ENCODE measurements at regions not wholly inside any gene's neighbourhood (a gene's known extent, or its start where the extent isn't known, plus 50 kb on each side); places are given as distances from the start of the nearest gene placed in this dataset.

DNA sequence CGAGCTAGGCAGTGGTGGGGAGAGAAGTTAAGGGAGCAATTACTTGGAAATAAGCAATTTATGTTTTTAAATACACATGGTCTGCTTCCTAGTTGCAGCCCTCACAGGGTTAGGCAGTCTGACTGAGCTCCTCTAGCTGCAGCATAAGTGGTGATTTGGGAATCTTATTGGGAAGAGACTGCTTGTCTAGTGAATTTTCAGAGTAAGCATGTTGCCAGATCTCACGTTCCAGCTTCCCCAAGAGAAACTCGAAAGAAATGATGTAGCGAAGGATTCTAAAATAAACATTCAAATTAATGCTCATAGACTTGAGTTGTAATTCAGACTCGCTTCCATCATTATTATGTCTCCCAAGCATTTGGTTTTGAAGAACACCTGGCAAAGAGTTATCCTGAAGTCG, 440.2 kb downstream of the ATP23 start:
- Histone ChIP-seq H4K20me1 (ENCODE audit: insufficient read depth) (no peaks in the 10 kb centered on the region), H3K9me3 (no peaks in the 10 kb centered on the region), H3K4me2 (no peak overlapping the region), H3K9me2 (no peaks in the 10 kb centered on the region), H3K79me2 (ENCODE audit: insufficient read depth) (no peaks in the 10 kb centered on the region), H3K9ac (no peak overlapping the region), H3K4me1 (ENCODE audit: control insufficient read depth in 1 of 2, insufficient read depth in 2 of 2, low read depth in 1 of 2, low read length in 1 of 2) (peaks cover 0 to 8% of the 10 kb centered on the region in 2 experiments; a peak in 1 of 4 replicates), H3K4me3 (ENCODE audit: low read depth in 2 of 2, low read length in 1 of 2) (no peak overlapping the region), H3K36me3 (replicated peaks in 1 of 2; ENCODE audit: control insufficient read depth in 1 of 2, insufficient read depth in 2 of 2, low read length in 1 of 2) (no peaks in the 10 kb centered on the region), H3K27me3 (ENCODE audit: insufficient read depth) (no peaks in the 10 kb centered on the region), H2AFZ (ENCODE audit: low read depth) (no peak overlapping the region), H3F3A (replicated peaks; ENCODE audit: insufficient read depth) (peaks cover 2% of the 10 kb centered on the region), H3K27ac (ENCODE audit: low read depth in 2 of 2, low read length in 1 of 2) (no peak overlapping the region)
- ChIA-PET CTCF (interaction anchor here (1.3 to 1.6 kb wide), 3 partner anchors 10 to 62 kb away, joined by 3 to 6 read pairs (median 4); no protein-coding TSS in a partner anchor), POLR2A (no interaction called here)
- TF ChIP-seq MEF2A (IDR thresholded peaks at IDR 0.05; ENCODE audit: borderline replicate concordance, low read depth) (no peak), MXI1 (IDR thresholded peaks at IDR 0.05; ENCODE audit: low read depth, low read length) (no peak)
- TF ChIP-seq, protein P1, sequence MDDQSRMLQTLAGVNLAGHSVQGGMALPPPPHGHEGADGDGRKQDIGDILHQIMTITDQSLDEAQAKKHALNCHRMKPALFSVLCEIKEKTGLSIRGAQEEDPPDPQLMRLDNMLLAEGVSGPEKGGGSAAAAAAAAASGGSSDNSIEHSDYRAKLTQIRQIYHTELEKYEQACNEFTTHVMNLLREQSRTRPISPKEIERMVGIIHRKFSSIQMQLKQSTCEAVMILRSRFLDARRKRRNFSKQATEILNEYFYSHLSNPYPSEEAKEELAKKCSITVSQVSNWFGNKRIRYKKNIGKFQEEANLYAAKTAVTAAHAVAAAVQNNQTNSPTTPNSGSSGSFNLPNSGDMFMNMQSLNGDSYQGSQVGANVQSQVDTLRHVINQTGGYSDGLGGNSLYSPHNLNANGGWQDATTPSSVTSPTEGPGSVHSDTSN (IDR thresholded peaks at IDR 0.05): no peak
- 22% methylated on average over 6 of the region's 6 CpGs for WGBS (ENCODE audit: low lambda C conversion rate)
- DNase-seq: no peak

DNA sequence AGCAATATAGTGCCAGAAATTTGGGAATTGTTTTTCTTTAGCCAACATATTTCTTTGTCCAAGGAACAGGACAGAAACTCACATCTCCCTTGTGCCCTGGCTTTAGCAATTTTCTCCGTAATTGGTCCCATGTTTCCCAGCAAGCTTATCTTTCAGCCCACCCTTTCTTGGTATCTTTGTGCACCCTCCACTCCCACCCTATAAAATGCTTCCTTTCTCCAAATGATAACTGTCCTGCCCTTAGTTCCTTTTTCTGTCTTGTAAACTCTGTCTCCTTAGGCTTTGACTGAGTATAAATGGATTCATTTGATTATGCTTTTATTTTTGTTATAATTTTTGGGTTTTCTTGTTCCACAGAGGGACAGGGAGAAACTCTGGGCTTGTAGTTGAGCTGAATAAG, 442.8 kb downstream of the ATP23 start:
- Histone ChIP-seq H4K20me1 (ENCODE audit: insufficient read depth) (no peaks in the 10 kb centered on the region), H3K27ac (ENCODE audit: low read depth in 2 of 2, low read length in 1 of 2) (no peak overlapping the region), H3K9ac (no peak overlapping the region), H3K9me3 (no peaks in the 10 kb centered on the region), H3K4me1 (ENCODE audit: control insufficient read depth in 1 of 2, insufficient read depth in 2 of 2, low read depth in 1 of 2, low read length in 1 of 2) (peaks cover 0 to 11% of the 10 kb centered on the region in 2 experiments; a peak in 1 of 4 replicates), H3K27me3 (ENCODE audit: insufficient read depth) (no peaks in the 10 kb centered on the region), H2AFZ (ENCODE audit: low read depth) (no peak overlapping the region), H3F3A (replicated peaks; ENCODE audit: insufficient read depth) (peaks cover 8% of the 10 kb centered on the region), H3K4me2 (no peak overlapping the region), H3K4me3 (ENCODE audit: low read depth in 2 of 2, low read length in 1 of 2) (no peak overlapping the region), H3K79me2 (ENCODE audit: insufficient read depth) (no peaks in the 10 kb centered on the region), H3K9me2 (no peaks in the 10 kb centered on the region), H3K36me3 (replicated peaks in 1 of 2; ENCODE audit: control insufficient read depth in 1 of 2, insufficient read depth in 2 of 2, low read length in 1 of 2) (no peaks in the 10 kb centered on the region)
- DNase-seq: no peak
- POLR2A ChIA-PET: no interaction called here
- CTCF ChIA-PET: interaction anchor here (0.7 to 1.4 kb wide), 2 partner anchors 23 to 37 kb away, joined by 3 read pairs; no protein-coding TSS in a partner anchor
- WGBS (ENCODE audit: low lambda C conversion rate): 40% methylated on average over 1 of the region's 1 CpG
- TF ChIP-seq MXI1 (IDR thresholded peaks at IDR 0.05; ENCODE audit: low read depth, low read length) (no peak), GATA2 (CRISPR knock-in tag; IDR thresholded peaks at IDR 0.05) (no peak), CHD2 (IDR thresholded peaks at IDR 0.05; ENCODE audit: low read length, partially characterized antibody) (no peak), SMC3 (IDR thresholded peaks at IDR 0.05; ENCODE audit: low read depth, low read length) (no peak), FOSL2 (IDR thresholded peaks at IDR 0.05; ENCODE audit: borderline replicate concordance, low read depth) (no peak)
- TF ChIP-seq, protein P2, sequence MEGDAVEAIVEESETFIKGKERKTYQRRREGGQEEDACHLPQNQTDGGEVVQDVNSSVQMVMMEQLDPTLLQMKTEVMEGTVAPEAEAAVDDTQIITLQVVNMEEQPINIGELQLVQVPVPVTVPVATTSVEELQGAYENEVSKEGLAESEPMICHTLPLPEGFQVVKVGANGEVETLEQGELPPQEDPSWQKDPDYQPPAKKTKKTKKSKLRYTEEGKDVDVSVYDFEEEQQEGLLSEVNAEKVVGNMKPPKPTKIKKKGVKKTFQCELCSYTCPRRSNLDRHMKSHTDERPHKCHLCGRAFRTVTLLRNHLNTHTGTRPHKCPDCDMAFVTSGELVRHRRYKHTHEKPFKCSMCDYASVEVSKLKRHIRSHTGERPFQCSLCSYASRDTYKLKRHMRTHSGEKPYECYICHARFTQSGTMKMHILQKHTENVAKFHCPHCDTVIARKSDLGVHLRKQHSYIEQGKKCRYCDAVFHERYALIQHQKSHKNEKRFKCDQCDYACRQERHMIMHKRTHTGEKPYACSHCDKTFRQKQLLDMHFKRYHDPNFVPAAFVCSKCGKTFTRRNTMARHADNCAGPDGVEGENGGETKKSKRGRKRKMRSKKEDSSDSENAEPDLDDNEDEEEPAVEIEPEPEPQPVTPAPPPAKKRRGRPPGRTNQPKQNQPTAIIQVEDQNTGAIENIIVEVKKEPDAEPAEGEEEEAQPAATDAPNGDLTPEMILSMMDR (IDR thresholded peaks at IDR 0.05): no peak
- TF ChIP-seq, protein P3, sequence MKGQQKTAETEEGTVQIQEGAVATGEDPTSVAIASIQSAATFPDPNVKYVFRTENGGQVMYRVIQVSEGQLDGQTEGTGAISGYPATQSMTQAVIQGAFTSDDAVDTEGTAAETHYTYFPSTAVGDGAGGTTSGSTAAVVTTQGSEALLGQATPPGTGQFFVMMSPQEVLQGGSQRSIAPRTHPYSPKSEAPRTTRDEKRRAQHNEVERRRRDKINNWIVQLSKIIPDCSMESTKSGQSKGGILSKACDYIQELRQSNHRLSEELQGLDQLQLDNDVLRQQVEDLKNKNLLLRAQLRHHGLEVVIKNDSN (IDR thresholded peaks at IDR 0.05; ENCODE audit: borderline replicate concordance, low read depth): no peak
- TF ChIP-seq, protein P4, sequence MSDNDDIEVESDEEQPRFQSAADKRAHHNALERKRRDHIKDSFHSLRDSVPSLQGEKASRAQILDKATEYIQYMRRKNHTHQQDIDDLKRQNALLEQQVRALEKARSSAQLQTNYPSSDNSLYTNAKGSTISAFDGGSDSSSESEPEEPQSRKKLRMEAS (IDR thresholded peaks at IDR 0.05; ENCODE audit: low read depth): no peak
